ENCODE measurements at regions not wholly inside any gene's neighbourhood (a gene's known extent, or its start where the extent isn't known, plus 50 kb on each side); places are given as distances from the start of the nearest gene placed in this dataset.
"Not testable (repeated sequence)": the region's sequence is repeated elsewhere in the genome, so short reads cannot be mapped to it uniquely, and the experiment has no call there.

DNA sequence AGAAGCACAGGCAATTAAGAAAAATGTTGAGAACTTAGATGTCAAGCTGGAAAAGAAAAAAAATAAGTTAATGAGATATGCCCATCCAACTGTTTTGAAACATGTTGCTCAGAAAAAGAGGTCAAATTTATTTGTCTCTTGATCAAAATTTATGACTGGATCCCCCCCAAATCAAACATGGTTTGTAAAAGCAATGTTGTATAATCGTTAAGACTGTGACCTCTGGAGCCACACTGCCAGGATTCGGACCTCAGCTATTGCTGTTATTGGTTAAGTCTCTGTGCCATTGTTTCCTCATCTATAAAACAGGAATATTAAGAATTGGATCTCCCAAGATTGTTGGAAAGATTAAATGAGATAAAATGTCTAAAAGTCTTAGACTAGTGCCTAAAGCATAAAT is 51.9 kb upstream of the LRRK2 start:
- Histone ChIP-seq H3K9me3 (no peaks in the 10 kb centered on the region), H3K4me1 (peaks cover 0 to 3% (median 0%) of the 10 kb centered on the region in 4 donors), H3K27ac (no peak overlapping the region), H3K27me3 (no peaks in the 10 kb centered on the region), H3K36me3 (no peaks in the 10 kb centered on the region), H3K4me3 (no peak overlapping the region)
- no peak for TF ChIP-seq EP300 (IDR thresholded peaks at IDR 0.05)
- TF ChIP-seq POLR2AphosphoS5 (IDR thresholded peaks at IDR 0.05) = no peak
- no peak for TF ChIP-seq POLR2A (IDR thresholded peaks at IDR 0.05)
- TF ChIP-seq, protein P1, sequence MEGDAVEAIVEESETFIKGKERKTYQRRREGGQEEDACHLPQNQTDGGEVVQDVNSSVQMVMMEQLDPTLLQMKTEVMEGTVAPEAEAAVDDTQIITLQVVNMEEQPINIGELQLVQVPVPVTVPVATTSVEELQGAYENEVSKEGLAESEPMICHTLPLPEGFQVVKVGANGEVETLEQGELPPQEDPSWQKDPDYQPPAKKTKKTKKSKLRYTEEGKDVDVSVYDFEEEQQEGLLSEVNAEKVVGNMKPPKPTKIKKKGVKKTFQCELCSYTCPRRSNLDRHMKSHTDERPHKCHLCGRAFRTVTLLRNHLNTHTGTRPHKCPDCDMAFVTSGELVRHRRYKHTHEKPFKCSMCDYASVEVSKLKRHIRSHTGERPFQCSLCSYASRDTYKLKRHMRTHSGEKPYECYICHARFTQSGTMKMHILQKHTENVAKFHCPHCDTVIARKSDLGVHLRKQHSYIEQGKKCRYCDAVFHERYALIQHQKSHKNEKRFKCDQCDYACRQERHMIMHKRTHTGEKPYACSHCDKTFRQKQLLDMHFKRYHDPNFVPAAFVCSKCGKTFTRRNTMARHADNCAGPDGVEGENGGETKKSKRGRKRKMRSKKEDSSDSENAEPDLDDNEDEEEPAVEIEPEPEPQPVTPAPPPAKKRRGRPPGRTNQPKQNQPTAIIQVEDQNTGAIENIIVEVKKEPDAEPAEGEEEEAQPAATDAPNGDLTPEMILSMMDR (IDR thresholded peaks at IDR 0.05) = no peak
- whole genome bisulfite sequencing, 2 donors = 58 to 79% methylated on average over 2 of the region's 2 CpGs
- no peak for DNase-seq
- no peak for ATAC-seq (ENCODE audit: low FRiP score in 2 of 2)

DNA sequence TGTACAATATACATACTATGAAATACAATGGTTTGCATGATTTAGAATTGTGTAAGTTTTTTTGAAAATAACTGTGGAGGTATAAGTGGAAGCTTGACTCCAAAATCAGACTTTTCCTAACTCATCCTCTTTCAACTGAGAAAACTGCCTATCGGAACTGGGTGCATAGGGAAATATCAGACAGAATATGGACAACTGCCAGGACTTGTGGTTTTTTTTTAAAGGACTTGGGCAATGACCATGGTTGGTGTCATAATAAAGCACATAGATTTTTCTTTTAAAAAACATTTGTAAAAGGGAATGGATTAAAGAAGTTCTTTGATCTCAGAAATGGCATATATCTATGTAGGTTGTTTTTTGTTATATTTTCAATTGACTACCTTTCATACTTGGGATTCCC is 53.3 kb upstream of the LRRK2 start:
- peak in 1 of 2 donors; percentile 51 for ATAC-seq (ENCODE audit: low FRiP score in 2 of 2)
- Histone ChIP-seq H3K36me3 (no peaks in the 10 kb centered on the region), H3K9me3 (no peaks in the 10 kb centered on the region), H3K4me3 (no peak overlapping the region), H3K4me1 (peaks cover 0 to 3% (median 0%) of the 10 kb centered on the region in 4 donors), H3K27ac (no peak overlapping the region), H3K27me3 (no peaks in the 10 kb centered on the region)
- TF ChIP-seq POLR2AphosphoS5 (IDR thresholded peaks at IDR 0.05) (no peak), EP300 (IDR thresholded peaks at IDR 0.05) (no peak), POLR2A (IDR thresholded peaks at IDR 0.05) (no peak)
- TF ChIP-seq, protein P1 (IDR thresholded peaks at IDR 0.05) = no peak
- WGBS, 2 donors = 39 to 52% methylated on average over 1 of the region's 1 CpG
- no peak for DNase-seq

DNA sequence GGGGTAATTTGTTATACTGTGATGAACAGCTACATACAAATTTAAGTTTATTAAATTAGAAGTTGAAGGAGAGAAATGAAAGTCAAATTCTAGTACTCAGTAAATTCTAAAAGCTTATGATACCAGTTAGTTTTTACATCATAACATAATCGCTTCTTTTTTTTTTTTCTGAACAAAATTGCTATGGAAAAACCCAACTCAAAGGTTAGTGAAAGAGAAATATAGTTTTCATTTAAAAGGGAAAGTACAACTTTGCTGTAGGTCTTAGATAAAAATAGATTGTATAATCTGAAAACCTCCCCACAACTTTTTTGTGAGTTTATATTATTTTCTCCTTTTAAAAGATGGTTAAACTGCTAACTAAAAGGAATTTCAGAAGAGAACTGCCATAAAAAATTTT is 53.7 kb upstream of the LRRK2 start:
- DNase-seq (no peak), ATAC-seq (ENCODE audit: low FRiP score in 2 of 2) (no peak)
- peaks cover 0 to 3% (median 0%) of the 10 kb centered on the region in 4 donors for H3K4me1 ChIP-seq
- no peaks in the 10 kb centered on the region for H3K9me3 ChIP-seq
- TF ChIP-seq, protein P1 (IDR thresholded peaks at IDR 0.05) = no peak
- H3K27me3 ChIP-seq = no peaks in the 10 kb centered on the region
- no peaks in the 10 kb centered on the region for H3K36me3 ChIP-seq
- WGBS, 2 donors = 87 to 93% methylated on average over 1 of the region's 1 CpG
- H3K27ac ChIP-seq = no peak overlapping the region
- H3K4me3 ChIP-seq = no peak overlapping the region

DNA sequence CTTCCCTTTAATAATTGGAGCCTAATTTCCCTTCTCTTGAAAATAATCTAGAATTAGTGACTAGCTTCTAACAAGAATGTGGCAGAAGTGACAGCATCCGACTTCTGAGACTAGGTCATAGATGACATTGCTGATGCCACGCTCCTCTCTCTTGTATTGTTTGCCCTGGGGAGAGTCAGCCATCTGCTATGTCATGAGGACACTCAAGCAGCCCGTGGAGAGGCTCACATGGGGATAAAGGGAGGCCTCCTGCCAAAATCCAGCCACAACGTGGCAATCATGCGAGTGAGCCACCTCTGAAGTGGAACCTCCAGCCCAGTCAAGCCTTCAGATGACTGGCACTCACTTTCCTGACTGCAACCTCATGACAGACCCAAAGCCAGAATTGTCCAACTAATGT is 54.2 kb upstream of the LRRK2 start:
- TF ChIP-seq, protein P1 (IDR thresholded peaks at IDR 0.05) = no peak
- TF ChIP-seq POLR2A (IDR thresholded peaks at IDR 0.05) (peak in 1 of 4 donors; percentile 38), POLR2AphosphoS5 (IDR thresholded peaks at IDR 0.05) (peak in 1 of 2 donors; percentile 34), EP300 (IDR thresholded peaks at IDR 0.05) (no peak)
- H3K9me3 ChIP-seq = no peaks in the 10 kb centered on the region
- H3K4me1 ChIP-seq = peaks cover 0 to 3% (median 0%) of the 10 kb centered on the region in 4 donors
- no peaks in the 10 kb centered on the region for H3K36me3 ChIP-seq
- peak in 1 of 2 donors; percentile 60 for DNase-seq
- WGBS, 2 donors = 47 to 76% methylated on average over 4 to 5 of the region's 5 CpGs
- ATAC-seq (ENCODE audit: low FRiP score in 2 of 2) = peak in 1 of 2 donors; percentile 43
- H3K27me3 ChIP-seq = no peaks in the 10 kb centered on the region
- no peak overlapping the region for H3K27ac ChIP-seq
- H3K4me3 ChIP-seq = no peak overlapping the region

DNA sequence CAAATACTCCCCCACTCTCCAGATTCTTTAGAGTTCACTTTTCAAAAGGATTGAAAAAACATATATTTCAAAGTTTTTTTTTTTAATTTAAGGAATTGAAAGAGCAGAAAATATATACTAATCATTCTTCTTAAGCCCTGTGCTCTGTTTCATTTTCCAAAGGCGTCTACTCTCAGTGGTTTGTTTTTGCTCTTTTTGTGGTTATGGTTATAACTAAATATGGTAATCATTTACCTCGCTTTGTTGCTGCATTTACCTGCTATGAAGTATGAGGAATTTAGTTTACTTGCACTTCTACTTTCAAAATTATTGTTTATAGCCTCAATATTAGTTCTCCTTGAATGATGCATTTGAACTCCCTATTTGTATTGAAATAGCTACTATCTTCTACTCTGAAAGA is 55.9 kb upstream of the LRRK2 start:
- Histone ChIP-seq H3K36me3 (no peaks in the 10 kb centered on the region), H3K4me1 (peaks cover 0 to 3% (median 0%) of the 10 kb centered on the region in 4 donors), H3K27me3 (no peaks in the 10 kb centered on the region), H3K27ac (no peak overlapping the region), H3K4me3 (no peak overlapping the region), H3K9me3 (no peaks in the 10 kb centered on the region)
- DNase-seq (no peak), ATAC-seq (ENCODE audit: low FRiP score in 2 of 2) (no peak)
- 34 to 44% methylated on average over 2 of the region's 2 CpGs for WGBS, 2 donors
- no peak for TF ChIP-seq POLR2A (IDR thresholded peaks at IDR 0.05)
- TF ChIP-seq EP300 (IDR thresholded peaks at IDR 0.05) = no peak
- TF ChIP-seq POLR2AphosphoS5 (IDR thresholded peaks at IDR 0.05) = no peak
- TF ChIP-seq, protein P1 (IDR thresholded peaks at IDR 0.05) = no peak

DNA sequence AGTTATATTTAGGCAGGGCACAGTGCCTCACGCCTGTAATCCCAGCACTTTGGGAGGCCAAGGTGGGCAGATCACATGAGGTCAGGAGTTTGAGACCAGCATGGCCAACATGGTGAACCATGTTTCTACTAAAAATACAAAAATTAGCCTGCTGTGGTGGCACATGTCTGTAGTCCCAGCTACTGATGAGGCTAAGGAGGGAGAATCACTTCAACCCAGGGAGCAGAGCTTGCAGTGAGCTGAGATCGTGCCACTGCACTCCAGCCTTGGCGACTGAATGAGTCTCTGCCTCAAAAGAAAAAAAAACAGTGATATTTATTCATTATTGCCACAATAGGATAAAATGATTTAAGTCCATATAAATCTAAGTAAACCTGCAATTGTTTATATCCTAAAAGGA is 56.4 kb upstream of the LRRK2 start:
- not testable (repeated sequence) for DNase-seq; H3K9me3 ChIP-seq; H3K27ac ChIP-seq; H3K36me3 ChIP-seq; H3K27me3 ChIP-seq; ATAC-seq (ENCODE audit: low FRiP score in 2 of 2); H3K4me1 ChIP-seq; H3K4me3 ChIP-seq
- 85 to 87% methylated on average over 3 of the region's 3 CpGs for WGBS, 2 donors

Data from upper lobe of left lung (tissue), 6 donors.